ENCODE measurements at regions not wholly inside any gene's neighbourhood (a gene's known extent, or its start where the extent isn't known, plus 50 kb on each side); places are given as distances from the start of the nearest gene placed in this dataset.

GRCh38 chr19:46911456-46911855, 50.7 kb downstream of the ARHGAP35 start:
- H3K9me3 ChIP-seq (ENCODE audit: control insufficient read depth, insufficient read depth, low read depth, low read length): no peaks in the 10 kb centered on the region
- no peak overlapping the region for H3K27ac ChIP-seq (ENCODE audit: low read depth, low read length)
- no peaks in the 10 kb centered on the region for H3K36me3 ChIP-seq (ENCODE audit: control insufficient read depth, insufficient read depth, low read length)
- no peak overlapping the region for H3K4me3 ChIP-seq (ENCODE audit: low read depth, low read length)
- peaks cover 29% of the 10 kb centered on the region for H3K4me1 ChIP-seq (ENCODE audit: control insufficient read depth, insufficient read depth, low read length)
- no peak overlapping the region for H3K9ac ChIP-seq (ENCODE audit: low read length)
- no peaks in the 10 kb centered on the region for H3K27me3 ChIP-seq (ENCODE audit: control insufficient read depth, insufficient read depth, low read length)

DNA sequence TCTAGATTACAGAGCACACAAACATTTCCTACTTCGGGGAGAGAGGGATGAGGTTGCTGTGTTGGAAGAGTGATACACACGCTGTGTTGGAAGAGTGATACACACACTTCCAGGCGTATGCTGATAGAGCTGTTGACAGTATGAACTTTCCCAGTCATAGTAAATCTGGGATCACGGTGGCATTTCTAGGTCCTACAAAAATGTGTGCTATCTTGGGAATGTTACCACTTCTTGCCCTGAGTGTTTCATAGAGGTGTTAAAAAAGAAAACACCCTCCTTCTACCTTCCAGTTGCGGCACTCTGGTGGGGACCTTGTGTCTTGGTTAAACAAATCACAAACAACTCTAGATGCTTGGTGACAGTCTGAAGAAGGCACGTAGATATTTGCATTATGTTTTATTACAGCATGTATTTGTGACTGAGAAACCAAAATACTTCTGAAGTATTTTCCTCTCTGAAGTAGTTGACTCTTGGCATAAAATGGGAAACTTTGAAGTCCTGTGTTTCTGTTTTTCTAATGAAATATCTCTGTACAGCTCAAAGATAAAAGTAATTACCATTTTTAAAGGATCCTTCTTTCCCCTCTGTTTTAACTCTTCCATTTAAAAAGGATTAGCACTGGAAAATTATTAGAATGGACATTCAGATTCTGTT, 52.5 kb downstream of the ARHGAP35 start:
- Histone ChIP-seq H3K27me3 (ENCODE audit: control insufficient read depth, insufficient read depth, low read length) (no peaks in the 10 kb centered on the region), H3K4me1 (ENCODE audit: control insufficient read depth, insufficient read depth, low read length) (peaks cover 29% of the 10 kb centered on the region), H3K36me3 (ENCODE audit: control insufficient read depth, insufficient read depth, low read length) (peaks cover under 1% of the 10 kb centered on the region; the same call in 1 of the 2 replicates), H3K9ac (ENCODE audit: low read length) (no peak overlapping the region), H3K27ac (ENCODE audit: low read depth, low read length) (0 out of 2 replicates have a peak overlapping the region, but pooled peaks have one; percentile 43), H3K4me3 (ENCODE audit: low read depth, low read length) (no peak overlapping the region), H3K9me3 (ENCODE audit: control insufficient read depth, insufficient read depth, low read depth, low read length) (no peaks in the 10 kb centered on the region)

- H3K4me3 ChIP-seq (ENCODE audit: low read depth, low read length): no peak overlapping the region
- H3K27ac ChIP-seq (ENCODE audit: low read depth, low read length): 0 out of 2 replicates have a peak overlapping the region, but pooled peaks have one; percentile 43
- peaks cover 29% of the 10 kb centered on the region for H3K4me1 ChIP-seq (ENCODE audit: control insufficient read depth, insufficient read depth, low read length)
- H3K9me3 ChIP-seq (ENCODE audit: control insufficient read depth, insufficient read depth, low read depth, low read length): no peaks in the 10 kb centered on the region
- H3K36me3 ChIP-seq (ENCODE audit: control insufficient read depth, insufficient read depth, low read length): peaks cover 7% of the 10 kb centered on the region
- no peak overlapping the region for H3K9ac ChIP-seq (ENCODE audit: low read length)
- H3K27me3 ChIP-seq (ENCODE audit: control insufficient read depth, insufficient read depth, low read length): no peaks in the 10 kb centered on the region
Observed at GRCh38 chr19:46913852-46914430, 53.1 kb downstream of the ARHGAP35 start.

DNA sequence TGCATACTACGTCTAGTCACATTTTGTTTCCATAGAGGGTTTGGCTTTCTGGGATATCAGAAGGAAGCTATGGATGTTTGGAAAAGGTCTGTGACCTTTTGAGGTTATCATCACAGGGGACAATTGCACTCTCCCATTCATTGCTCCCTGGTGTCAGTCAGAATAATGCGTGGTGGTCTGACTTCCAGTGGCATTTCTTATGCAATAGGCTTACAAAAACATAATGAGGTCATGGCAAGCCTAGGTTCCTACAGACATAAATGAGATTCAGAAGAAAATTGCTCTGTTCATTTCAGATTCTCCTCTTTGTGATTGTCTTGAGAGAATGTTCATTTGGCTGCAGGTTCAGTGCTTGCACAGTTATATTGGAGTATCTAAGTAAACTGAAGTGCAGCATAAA, 54.6 kb downstream of the ARHGAP35 start:
- Histone ChIP-seq H3K27me3 (ENCODE audit: control insufficient read depth, insufficient read depth, low read length) (no peaks in the 10 kb centered on the region), H3K9ac (ENCODE audit: low read length) (no peak overlapping the region), H3K36me3 (ENCODE audit: control insufficient read depth, insufficient read depth, low read length) (peaks cover 21% of the 10 kb centered on the region), H3K27ac (ENCODE audit: low read depth, low read length) (no peak overlapping the region), H3K9me3 (ENCODE audit: control insufficient read depth, insufficient read depth, low read depth, low read length) (no peaks in the 10 kb centered on the region), H3K4me3 (ENCODE audit: low read depth, low read length) (no peak overlapping the region), H3K4me1 (ENCODE audit: control insufficient read depth, insufficient read depth, low read length) (peaks cover 29% of the 10 kb centered on the region)

GRCh38 chr19:46917002-46917401, 56.2 kb downstream of the ARHGAP35 start:
- Histone ChIP-seq H3K27ac (ENCODE audit: low read depth, low read length) (no peak overlapping the region), H3K9me3 (ENCODE audit: control insufficient read depth, insufficient read depth, low read depth, low read length) (no peaks in the 10 kb centered on the region), H3K9ac (ENCODE audit: low read length) (no peak overlapping the region), H3K27me3 (ENCODE audit: control insufficient read depth, insufficient read depth, low read length) (no peaks in the 10 kb centered on the region), H3K36me3 (ENCODE audit: control insufficient read depth, insufficient read depth, low read length) (peaks cover 38% of the 10 kb centered on the region), H3K4me3 (ENCODE audit: low read depth, low read length) (no peak overlapping the region), H3K4me1 (ENCODE audit: control insufficient read depth, insufficient read depth, low read length) (peaks cover 29% of the 10 kb centered on the region)

DNA sequence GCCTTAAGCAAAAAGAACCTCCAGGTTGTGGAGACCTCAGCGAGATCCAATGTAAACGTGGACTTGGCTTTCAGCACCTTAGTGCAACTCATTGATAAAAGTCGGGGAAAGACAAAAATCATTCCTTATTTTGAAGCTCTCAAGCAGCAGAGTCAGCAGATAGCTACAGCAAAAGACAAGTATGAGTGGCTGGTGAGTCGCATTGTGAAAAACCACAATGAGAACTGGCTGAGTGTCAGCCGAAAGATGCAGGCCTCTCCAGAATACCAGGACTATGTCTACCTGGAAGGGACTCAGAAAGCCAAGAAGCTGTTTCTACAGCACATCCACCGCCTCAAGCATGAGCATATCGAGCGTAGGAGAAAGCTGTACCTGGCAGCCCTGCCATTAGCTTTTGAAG, 58.5 kb downstream of the ARHGAP35 start:
- Histone ChIP-seq H3K27me3 (ENCODE audit: control insufficient read depth, insufficient read depth, low read length) (no peaks in the 10 kb centered on the region), H3K4me3 (ENCODE audit: low read depth, low read length) (no peak overlapping the region), H3K4me1 (ENCODE audit: control insufficient read depth, insufficient read depth, low read length) (peaks cover 12% of the 10 kb centered on the region; the same call in 1 of the 2 replicates), H3K27ac (ENCODE audit: low read depth, low read length) (no peak overlapping the region), H3K9me3 (ENCODE audit: control insufficient read depth, insufficient read depth, low read depth, low read length) (no peaks in the 10 kb centered on the region), H3K9ac (ENCODE audit: low read length) (no peak overlapping the region), H3K36me3 (ENCODE audit: control insufficient read depth, insufficient read depth, low read length) (peaks cover 44% of the 10 kb centered on the region)

DNA sequence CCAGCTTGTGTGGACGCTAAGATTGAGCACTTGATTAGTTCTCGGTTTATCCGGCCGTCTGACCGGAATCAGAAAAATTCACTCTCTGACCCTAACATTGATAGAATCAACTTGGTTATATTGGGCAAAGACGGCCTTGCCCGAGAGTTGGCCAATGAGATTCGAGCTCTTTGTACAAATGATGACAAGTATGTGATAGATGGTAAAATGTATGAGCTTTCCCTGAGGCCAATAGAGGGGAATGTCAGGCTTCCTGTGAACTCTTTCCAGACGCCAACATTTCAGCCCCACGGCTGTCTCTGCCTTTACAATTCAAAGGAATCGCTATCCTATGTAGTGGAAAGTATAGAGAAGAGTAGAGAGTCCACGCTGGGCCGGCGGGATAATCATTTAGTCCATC, 59.6 kb downstream of the ARHGAP35 start:
- H3K36me3 ChIP-seq (ENCODE audit: control insufficient read depth, insufficient read depth, low read length): peaks cover 44% of the 10 kb centered on the region
- no peak overlapping the region for H3K4me3 ChIP-seq (ENCODE audit: low read depth, low read length)
- H3K27me3 ChIP-seq (ENCODE audit: control insufficient read depth, insufficient read depth, low read length): no peaks in the 10 kb centered on the region
- H3K27ac ChIP-seq (ENCODE audit: low read depth, low read length): no peak overlapping the region
- H3K4me1 ChIP-seq (ENCODE audit: control insufficient read depth, insufficient read depth, low read length): peaks cover 10% of the 10 kb centered on the region
- H3K9ac ChIP-seq (ENCODE audit: low read length): no peak overlapping the region
- H3K9me3 ChIP-seq (ENCODE audit: control insufficient read depth, insufficient read depth, low read depth, low read length): no peaks in the 10 kb centered on the region

DNA sequence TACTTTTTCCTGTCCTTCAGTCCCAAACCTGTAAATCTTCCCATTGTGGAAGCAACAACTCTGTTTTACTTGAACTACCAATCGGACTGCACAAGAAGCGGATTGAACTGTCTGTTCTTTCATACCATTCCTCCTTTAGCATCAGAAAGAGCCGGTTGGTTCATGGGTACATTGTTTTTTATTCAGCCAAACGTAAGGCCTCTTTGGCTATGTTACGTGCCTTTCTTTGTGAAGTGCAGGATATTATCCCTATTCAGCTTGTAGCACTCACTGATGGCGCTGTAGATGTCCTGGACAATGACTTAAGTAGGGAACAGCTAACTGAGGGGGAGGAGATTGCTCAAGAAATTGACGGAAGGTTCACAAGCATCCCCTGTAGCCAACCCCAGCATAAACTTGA, 60.3 kb downstream of the ARHGAP35 start:
- H3K9ac ChIP-seq (ENCODE audit: low read length): no peak overlapping the region
- peaks cover 14% of the 10 kb centered on the region for H3K4me1 ChIP-seq (ENCODE audit: control insufficient read depth, insufficient read depth, low read length)
- no peak overlapping the region for H3K27ac ChIP-seq (ENCODE audit: low read depth, low read length)
- H3K4me3 ChIP-seq (ENCODE audit: low read depth, low read length): no peak overlapping the region
- H3K27me3 ChIP-seq (ENCODE audit: control insufficient read depth, insufficient read depth, low read length): no peaks in the 10 kb centered on the region
- peaks cover 44% of the 10 kb centered on the region for H3K36me3 ChIP-seq (ENCODE audit: control insufficient read depth, insufficient read depth, low read length)
- no peaks in the 10 kb centered on the region for H3K9me3 ChIP-seq (ENCODE audit: control insufficient read depth, insufficient read depth, low read depth, low read length)

- no peak overlapping the region for H3K4me3 ChIP-seq (ENCODE audit: low read depth, low read length)
- no peaks in the 10 kb centered on the region for H3K9me3 ChIP-seq (ENCODE audit: control insufficient read depth, insufficient read depth, low read depth, low read length)
- peaks cover 24% of the 10 kb centered on the region for H3K4me1 ChIP-seq (ENCODE audit: control insufficient read depth, insufficient read depth, low read length)
- no peaks in the 10 kb centered on the region for H3K27me3 ChIP-seq (ENCODE audit: control insufficient read depth, insufficient read depth, low read length)
- no peak overlapping the region for H3K27ac ChIP-seq (ENCODE audit: low read depth, low read length)
- H3K9ac ChIP-seq (ENCODE audit: low read length): no peak overlapping the region
- peaks cover 44% of the 10 kb centered on the region for H3K36me3 ChIP-seq (ENCODE audit: control insufficient read depth, insufficient read depth, low read length)
Observed at GRCh38 chr19:46922465-46922864, 61.7 kb downstream of the ARHGAP35 start.

- H3K9me3 ChIP-seq (ENCODE audit: control insufficient read depth, insufficient read depth, low read depth, low read length): no peaks in the 10 kb centered on the region
- H3K36me3 ChIP-seq (ENCODE audit: control insufficient read depth, insufficient read depth, low read length): peaks cover 27% of the 10 kb centered on the region
- H3K27ac ChIP-seq (ENCODE audit: low read depth, low read length): peak overlapping the region; percentile 31; the same call in 1 of the 2 replicates
- H3K9ac ChIP-seq (ENCODE audit: low read length): no peak overlapping the region
- H3K27me3 ChIP-seq (ENCODE audit: control insufficient read depth, insufficient read depth, low read length): no peaks in the 10 kb centered on the region
- no peak overlapping the region for H3K4me3 ChIP-seq (ENCODE audit: low read depth, low read length)
- peaks cover 24% of the 10 kb centered on the region for H3K4me1 ChIP-seq (ENCODE audit: control insufficient read depth, insufficient read depth, low read length)
Observed at GRCh38 chr19:46924874-46925547, 64.2 kb downstream of the ARHGAP35 start.

GRCh38 chr19:46925548-46925950, 64.8 kb downstream of the ARHGAP35 start:
- H3K9me3 ChIP-seq (ENCODE audit: control insufficient read depth, insufficient read depth, low read depth, low read length): no peaks in the 10 kb centered on the region
- H3K27me3 ChIP-seq (ENCODE audit: control insufficient read depth, insufficient read depth, low read length): no peaks in the 10 kb centered on the region
- H3K4me1 ChIP-seq (ENCODE audit: control insufficient read depth, insufficient read depth, low read length): peaks cover 24% of the 10 kb centered on the region
- H3K27ac ChIP-seq (ENCODE audit: low read depth, low read length): no peak overlapping the region
- peaks cover 21% of the 10 kb centered on the region for H3K36me3 ChIP-seq (ENCODE audit: control insufficient read depth, insufficient read depth, low read length)
- H3K9ac ChIP-seq (ENCODE audit: low read length): no peak overlapping the region
- no peak overlapping the region for H3K4me3 ChIP-seq (ENCODE audit: low read depth, low read length)
